ENCODE measurements at regions not wholly inside any gene's neighbourhood (a gene's known extent, or its start where the extent isn't known, plus 50 kb on each side); places are given as distances from the start of the nearest gene placed in this dataset.

GRCh38 chr1:43042127-43042526 lies 83.5 kb upstream of the SLC2A1 start:
- TF ChIP-seq EZH2 (IDR thresholded peaks at IDR 0.05; ENCODE audit: insufficient read depth, poor library complexity, severe bottlenecking) (no peak), EZH2phosphoT487 (IDR thresholded peaks at IDR 0.05; ENCODE audit: insufficient read depth, low read depth) (no peak)
